ENCODE measurements at regions not wholly inside any gene's neighbourhood (a gene's known extent, or its start where the extent isn't known, plus 50 kb on each side); places are given as distances from the start of the nearest gene placed in this dataset.
"Not testable (repeated sequence)": the region's sequence is repeated elsewhere in the genome, so short reads cannot be mapped to it uniquely, and the experiment has no call there.

DNA sequence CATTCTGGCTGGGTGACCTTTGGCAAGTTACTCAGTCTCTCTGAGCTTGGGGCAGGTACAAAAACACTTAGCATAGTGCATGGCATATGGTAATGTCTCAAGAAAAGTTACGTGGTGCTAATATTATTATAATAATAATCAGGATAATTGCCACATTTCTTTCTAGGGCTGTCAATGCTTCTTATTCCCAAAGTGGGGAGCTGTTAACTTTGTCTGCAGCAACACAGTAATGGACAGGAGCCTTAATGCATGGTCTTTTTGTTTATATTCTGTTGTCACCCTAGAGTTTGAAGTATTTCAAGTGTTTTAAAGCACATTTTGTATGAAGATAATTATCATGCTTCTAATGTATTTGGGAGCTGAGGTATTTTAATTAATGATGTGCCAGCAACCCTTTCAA, 121.8 kb downstream of the FHIP1A start:
- Mint-ChIP-seq H3K36me3 (ENCODE audit: low read depth) (no peaks in the 10 kb centered on the region), H3K4me3 (no peak overlapping the region), H3K9me3 (no peaks in the 10 kb centered on the region), H3K27me3 (no peaks in the 10 kb centered on the region), H3K27ac (no peak overlapping the region), H3K4me1 (no peaks in the 10 kb centered on the region)
- DNase-seq, result no peak
- intact Hi-C loops (cut with micrococcal nuclease), result no loop called here

DNA sequence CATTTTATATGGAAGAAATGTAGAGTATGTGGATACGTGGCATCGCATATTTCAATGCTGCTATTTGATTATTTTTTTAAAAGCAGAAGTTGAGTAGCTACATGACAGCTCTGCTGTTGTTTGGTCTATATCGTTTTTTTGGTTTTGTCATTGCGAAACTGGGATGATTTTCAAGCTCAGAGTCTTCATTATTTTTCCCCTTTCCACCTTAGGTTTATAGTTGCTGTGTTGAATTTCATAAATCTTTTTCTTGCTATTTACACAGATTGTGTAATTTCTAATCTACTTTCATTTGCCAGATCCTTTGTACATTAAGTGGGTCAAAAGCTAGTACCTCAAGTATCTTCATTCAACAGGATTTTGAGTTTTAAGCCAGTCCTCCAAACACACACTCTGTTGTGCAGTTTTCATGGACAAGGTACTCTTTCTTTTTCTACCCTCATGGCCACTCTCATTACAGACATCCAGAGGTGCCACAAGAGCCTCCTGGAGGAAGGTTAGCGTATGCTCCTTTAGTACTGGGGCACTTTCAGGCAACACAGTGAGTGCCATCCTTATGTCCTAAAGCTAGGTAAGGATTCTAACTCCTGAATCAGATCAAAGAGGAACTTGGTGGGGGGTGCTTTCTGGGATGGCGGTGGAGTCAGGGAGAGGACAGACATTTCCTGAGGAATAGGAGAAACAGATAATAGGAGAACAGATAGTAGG, 123.2 kb downstream of the FHIP1A start:
- Mint-ChIP-seq H3K27me3 (peaks cover 3% of the 10 kb centered on the region), H3K9me3 (no peaks in the 10 kb centered on the region), H3K4me3 (no peak overlapping the region), H3K27ac (no peak overlapping the region), H3K4me1 (no peaks in the 10 kb centered on the region), H3K36me3 (ENCODE audit: low read depth) (no peaks in the 10 kb centered on the region)
- intact Hi-C loops (cut with micrococcal nuclease), result no loop called here
- no peak for DNase-seq

DNA sequence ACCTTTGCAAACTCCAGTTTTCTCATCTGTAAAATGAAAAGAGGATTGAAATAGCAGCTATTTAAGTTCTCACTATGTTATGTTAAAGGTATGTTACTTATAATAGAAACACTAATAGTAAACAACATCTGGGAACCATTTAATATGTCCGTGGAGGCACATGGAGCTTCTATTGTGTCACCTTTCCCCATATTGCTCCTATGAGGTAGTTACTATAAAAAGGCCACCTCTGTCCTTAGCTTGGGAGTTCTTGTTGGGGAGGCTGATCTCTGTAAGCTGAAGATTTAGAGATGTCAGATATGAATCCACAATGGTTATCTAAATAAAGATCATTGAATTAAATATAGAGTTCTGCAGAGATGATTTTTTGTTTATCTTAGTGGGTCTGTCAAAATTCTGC, 125.2 kb downstream of the FHIP1A start:
- intact Hi-C loops (cut with micrococcal nuclease), result no loop called here
- H3K9me3 Mint-ChIP-seq, result no peaks in the 10 kb centered on the region
- no peaks in the 10 kb centered on the region for H3K4me1 Mint-ChIP-seq
- no peak overlapping the region for H3K27ac Mint-ChIP-seq
- H3K4me3 Mint-ChIP-seq, result no peak overlapping the region
- DNase-seq, result no peak
- peaks cover 5% of the 10 kb centered on the region for H3K27me3 Mint-ChIP-seq
- no peaks in the 10 kb centered on the region for H3K36me3 Mint-ChIP-seq (ENCODE audit: low read depth)

DNA sequence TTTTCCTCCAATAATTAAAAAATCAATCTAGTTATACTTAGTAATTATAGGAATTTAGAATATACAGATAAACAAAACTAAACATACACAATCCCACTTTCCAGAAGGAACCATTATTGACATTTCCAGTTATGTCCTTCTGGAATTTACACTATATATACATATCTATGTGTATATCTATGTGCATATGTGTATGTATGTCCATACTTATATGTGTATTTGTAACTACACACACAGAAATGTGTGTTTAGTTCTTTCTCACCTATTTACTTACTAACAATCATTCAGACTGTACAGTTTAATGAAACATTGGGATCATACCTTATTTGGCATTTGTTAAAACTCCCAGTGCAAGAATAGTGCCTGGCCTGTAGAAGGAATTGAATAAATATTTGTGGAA, 126.4 kb downstream of the FHIP1A start:
- H3K4me1 Mint-ChIP-seq, result no peaks in the 10 kb centered on the region
- intact Hi-C loops (cut with micrococcal nuclease), result no loop called here
- peaks cover 5% of the 10 kb centered on the region for H3K27me3 Mint-ChIP-seq
- no peaks in the 10 kb centered on the region for H3K36me3 Mint-ChIP-seq (ENCODE audit: low read depth)
- no peak overlapping the region for H3K27ac Mint-ChIP-seq
- H3K9me3 Mint-ChIP-seq, result no peaks in the 10 kb centered on the region
- no peak overlapping the region for H3K4me3 Mint-ChIP-seq
- no peak for DNase-seq

DNA sequence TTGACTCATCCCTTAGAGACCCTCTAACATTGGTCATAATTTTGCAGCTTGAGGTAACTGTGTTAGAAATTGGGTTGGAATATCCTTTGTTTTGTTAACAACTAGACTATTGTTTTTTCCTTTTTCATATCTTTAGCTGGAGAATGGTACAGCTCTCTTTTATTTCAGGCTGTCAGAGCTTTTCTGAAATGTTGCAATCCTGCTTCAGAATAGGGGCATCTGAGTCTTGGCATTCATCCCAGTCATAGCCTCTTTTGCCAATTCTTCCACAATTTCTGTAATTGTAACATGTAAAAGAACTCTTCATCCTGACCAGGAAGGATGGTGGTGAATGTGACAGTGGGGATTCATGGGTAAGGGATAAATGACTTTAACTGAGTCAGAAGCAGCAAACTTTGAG, 128.7 kb downstream of the FHIP1A start:
- H3K4me1 Mint-ChIP-seq, result no peaks in the 10 kb centered on the region
- H3K9me3 Mint-ChIP-seq, result no peaks in the 10 kb centered on the region
- H3K27ac Mint-ChIP-seq, result no peak overlapping the region
- H3K36me3 Mint-ChIP-seq (ENCODE audit: low read depth), result no peaks in the 10 kb centered on the region
- peaks cover 20% of the 10 kb centered on the region for H3K27me3 Mint-ChIP-seq
- no peak overlapping the region for H3K4me3 Mint-ChIP-seq
- intact Hi-C loops (cut with micrococcal nuclease), result no loop called here
- DNase-seq, result no peak

DNA sequence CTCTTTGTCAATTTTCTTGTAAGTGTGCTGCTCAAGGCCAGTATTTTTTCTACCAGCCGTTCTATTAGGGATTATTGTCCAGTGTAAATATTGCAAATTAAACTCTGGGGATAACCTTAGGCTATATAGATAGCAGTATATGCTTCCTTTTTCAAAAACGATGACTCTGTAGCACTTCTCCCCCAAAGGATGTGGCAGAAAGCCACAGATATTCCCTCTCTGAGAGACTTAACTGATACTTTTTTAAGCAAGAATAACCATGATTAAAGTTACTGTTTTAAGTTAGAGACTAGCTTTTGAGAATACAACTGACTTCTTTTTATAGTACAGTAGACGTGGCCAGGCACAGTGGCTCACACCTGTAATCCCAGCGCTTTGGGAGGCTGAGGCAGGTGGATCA, 130.0 kb downstream of the FHIP1A start:
- Mint-ChIP-seq H3K27me3 (peaks cover 20% of the 10 kb centered on the region), H3K27ac (no peak overlapping the region), H3K4me1 (no peaks in the 10 kb centered on the region), H3K9me3 (no peaks in the 10 kb centered on the region), H3K36me3 (ENCODE audit: low read depth) (no peaks in the 10 kb centered on the region), H3K4me3 (no peak overlapping the region)
- no peak for DNase-seq
- intact Hi-C loops (cut with micrococcal nuclease), result no loop called here

DNA sequence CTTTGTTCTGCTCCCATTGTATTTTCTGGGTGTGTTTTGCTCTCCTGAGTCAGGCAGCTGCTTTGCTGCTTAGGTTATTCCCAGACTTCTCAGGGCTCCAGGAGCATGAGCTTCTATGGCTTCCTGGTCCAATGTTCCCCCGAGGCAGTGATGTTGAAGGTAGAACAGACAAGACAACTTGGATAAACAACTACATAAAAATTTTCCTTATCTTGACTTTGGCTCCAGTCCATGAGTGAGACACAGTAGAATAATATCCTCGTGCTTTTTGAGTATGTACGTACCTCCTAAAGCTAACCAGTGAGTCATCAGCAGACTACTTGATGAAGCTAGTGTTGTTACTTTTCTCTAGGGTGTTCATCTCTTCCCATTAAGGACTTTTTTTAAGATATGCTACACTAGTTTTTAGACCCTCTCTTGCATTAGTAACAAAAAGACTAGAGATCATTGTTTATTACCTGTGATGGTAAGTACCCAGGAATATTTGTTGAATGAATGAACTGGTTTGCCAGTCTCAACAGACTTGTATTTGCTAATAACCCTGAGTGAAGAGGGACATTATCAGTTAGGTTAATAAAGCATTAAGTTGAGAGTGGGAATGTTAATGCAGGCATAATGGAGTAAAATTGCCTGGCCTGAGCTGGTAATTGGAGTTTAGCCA, 131.9 kb downstream of the FHIP1A start:
- intact Hi-C loops (cut with micrococcal nuclease), result no loop called here

DNA sequence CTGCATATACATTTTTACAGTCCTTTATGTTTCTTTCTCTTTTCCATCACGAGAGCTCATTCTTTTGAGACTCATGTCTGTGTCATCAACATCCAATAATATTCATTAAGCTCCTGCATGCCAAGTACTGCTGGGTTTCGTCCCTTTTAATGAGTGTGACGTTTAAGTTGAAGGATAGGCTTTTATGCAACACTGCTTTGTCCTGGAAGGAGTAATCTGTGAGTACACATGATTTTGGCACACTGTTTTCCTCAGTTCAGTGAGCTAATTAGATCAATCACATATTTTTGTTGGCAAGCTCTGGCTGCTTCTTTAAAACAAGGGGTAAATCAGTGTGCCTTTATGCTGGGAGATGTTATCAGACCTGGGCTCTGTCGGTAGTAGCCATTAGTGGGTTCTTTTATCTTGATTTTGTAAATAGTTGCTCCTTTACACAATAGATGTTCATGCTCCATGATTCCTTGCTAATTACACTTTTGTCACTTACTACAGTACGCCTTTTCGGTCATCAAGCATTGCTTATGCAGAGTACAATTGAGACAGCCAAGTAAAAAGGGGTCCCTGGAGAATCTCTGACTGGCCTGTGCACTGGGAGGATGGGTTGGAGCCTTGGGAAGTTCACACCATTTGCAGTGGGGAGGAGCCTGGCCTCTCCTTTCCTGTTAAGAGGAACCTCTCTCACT, 132.6 kb downstream of the FHIP1A start:
- no peak for DNase-seq
- intact Hi-C loops (cut with micrococcal nuclease), result no loop called here
- Mint-ChIP-seq H3K4me1 (no peaks in the 10 kb centered on the region), H3K9me3 (no peaks in the 10 kb centered on the region), H3K36me3 (ENCODE audit: low read depth) (no peaks in the 10 kb centered on the region), H3K4me3 (no peak overlapping the region), H3K27ac (no peak overlapping the region), H3K27me3 (peaks cover 17% of the 10 kb centered on the region)

More for the DNA sequence above, 131.9 kb downstream of the FHIP1A start:
- Mint-ChIP-seq H3K9me3 (no peaks in the 10 kb centered on the region), H3K27me3 (peaks cover 20% of the 10 kb centered on the region), H3K27ac (no peak overlapping the region), H3K36me3 (ENCODE audit: low read depth) (no peaks in the 10 kb centered on the region), H3K4me3 (no peak overlapping the region), H3K4me1 (no peaks in the 10 kb centered on the region)
- no peak for DNase-seq

DNA sequence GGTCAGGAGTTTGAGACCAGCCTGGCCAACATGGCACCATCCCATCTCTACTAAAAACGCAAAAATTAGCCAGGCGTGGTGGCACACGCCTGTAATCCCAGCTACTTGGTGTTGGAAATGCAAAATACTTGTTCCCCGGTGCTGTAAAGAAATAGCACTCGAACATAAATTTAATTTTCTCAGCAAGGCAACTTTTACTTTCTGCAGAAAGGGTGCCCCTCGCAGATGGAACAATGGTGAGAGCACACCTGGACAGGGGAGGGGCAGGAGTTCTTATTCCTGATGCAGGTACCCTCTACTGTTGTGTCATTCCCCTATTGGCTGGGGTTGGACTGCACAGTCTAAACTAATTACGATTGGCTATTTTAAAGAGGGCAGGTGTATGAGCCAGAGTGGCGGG, 139.7 kb downstream of the FHIP1A start:
- H3K4me3 Mint-ChIP-seq, result no peak overlapping the region
- no peak for DNase-seq
- H3K27ac Mint-ChIP-seq, result no peak overlapping the region
- H3K4me1 Mint-ChIP-seq, result no peaks in the 10 kb centered on the region
- no peaks in the 10 kb centered on the region for H3K36me3 Mint-ChIP-seq (ENCODE audit: low read depth)
- intact Hi-C loops (cut with micrococcal nuclease), result no loop called here
- no peaks in the 10 kb centered on the region for H3K27me3 Mint-ChIP-seq
- H3K9me3 Mint-ChIP-seq, result peaks cover 8% of the 10 kb centered on the region

DNA sequence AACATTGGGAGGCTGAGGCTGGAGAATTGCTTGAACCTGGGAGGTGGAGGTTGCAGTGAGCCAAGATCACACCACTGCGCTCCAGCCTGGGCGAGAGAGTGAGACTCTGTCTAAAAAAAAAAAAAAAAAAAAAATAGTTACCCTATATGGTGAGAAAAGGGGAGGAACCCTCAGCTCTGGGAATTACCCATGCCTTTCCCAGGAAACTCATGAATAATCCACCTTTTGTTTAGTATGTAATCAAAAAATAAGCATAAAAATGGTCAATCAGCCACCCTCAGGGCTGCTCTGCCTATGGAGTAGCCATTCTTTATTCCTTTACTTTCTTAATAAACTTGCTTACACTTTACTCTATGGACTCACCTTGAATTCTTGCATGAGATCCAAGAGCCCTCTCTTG, 140.4 kb downstream of the FHIP1A start:
- H3K4me3 Mint-ChIP-seq, H3K9me3 Mint-ChIP-seq: not testable (repeated sequence)

DNA sequence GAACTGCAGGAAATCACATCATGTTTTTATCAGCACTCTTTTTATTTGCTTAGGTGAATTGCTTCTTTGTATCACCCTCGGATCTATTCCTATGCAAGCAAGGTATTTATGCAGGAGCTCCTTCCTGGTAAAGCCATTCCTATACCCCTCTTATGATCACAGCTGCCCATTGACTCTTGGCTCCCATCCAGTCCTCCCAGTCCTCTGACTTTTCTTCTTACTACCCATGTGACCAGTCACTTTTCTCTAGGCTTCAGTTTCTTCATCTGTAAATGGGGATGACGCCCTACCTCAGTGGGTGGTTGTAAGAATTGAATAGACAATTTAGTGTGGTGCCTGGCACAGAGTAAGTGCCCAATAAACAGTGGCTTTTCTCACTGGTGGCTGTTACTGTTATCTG, 144.9 kb downstream of the FHIP1A start:
- Mint-ChIP-seq H3K36me3 (ENCODE audit: low read depth) (no peaks in the 10 kb centered on the region), H3K9me3 (peaks cover 6% of the 10 kb centered on the region), H3K4me3 (no peak overlapping the region), H3K27me3 (peaks cover 14% of the 10 kb centered on the region), H3K27ac (no peak overlapping the region), H3K4me1 (no peaks in the 10 kb centered on the region)
- DNase-seq, result no peak
- intact Hi-C loops (cut with micrococcal nuclease), result no loop called here

More for the DNA sequence above, 140.4 kb downstream of the FHIP1A start:
- H3K27me3 Mint-ChIP-seq; intact Hi-C loops (cut with micrococcal nuclease); H3K36me3 Mint-ChIP-seq (ENCODE audit: low read depth); H3K27ac Mint-ChIP-seq; DNase-seq; H3K4me1 Mint-ChIP-seq: not testable (repeated sequence)

DNA sequence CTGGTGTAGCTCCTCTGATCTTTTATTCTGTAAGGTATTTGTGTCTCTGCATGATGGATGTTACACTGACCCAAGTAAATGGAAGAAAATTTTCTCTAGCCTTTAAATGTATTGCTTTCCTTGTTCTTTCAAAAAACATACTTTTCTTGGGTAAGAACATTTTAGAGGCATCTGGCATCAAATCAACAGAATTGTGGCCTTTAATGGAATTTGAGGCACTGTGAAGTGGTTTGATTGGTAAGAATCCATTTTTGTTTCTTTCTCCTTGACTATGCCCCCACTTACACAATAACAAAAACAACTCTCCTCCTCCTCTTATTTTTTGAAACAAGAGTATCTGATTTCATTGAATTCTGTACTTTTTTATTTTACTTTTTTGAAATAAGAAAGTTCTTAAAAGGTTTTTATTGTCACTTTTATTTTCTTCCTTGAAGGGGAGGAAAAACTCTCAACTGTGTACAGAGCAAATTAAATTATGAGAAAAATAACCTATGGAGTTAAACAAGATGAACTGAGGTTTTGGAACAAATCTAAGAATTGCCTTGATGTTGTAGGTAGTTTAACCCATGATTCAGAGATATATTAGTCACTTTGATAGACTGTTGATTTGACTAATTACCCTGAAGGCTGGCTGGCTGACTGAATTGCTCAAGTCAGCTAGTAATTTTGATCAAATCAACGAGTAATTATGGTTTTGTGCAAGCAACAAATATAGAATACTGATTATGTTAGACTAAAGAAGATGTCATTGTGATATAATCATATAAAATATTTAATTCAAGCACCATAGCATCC, 146.4 kb downstream of the FHIP1A start:
- Mint-ChIP-seq H3K27ac (no peak overlapping the region), H3K9me3 (peaks cover 3% of the 10 kb centered on the region), H3K4me1 (no peaks in the 10 kb centered on the region), H3K36me3 (ENCODE audit: low read depth) (no peaks in the 10 kb centered on the region), H3K4me3 (no peak overlapping the region), H3K27me3 (peaks cover 14% of the 10 kb centered on the region)
- DNase-seq, result no peak
- intact Hi-C loops (cut with micrococcal nuclease), result no loop called here

DNA sequence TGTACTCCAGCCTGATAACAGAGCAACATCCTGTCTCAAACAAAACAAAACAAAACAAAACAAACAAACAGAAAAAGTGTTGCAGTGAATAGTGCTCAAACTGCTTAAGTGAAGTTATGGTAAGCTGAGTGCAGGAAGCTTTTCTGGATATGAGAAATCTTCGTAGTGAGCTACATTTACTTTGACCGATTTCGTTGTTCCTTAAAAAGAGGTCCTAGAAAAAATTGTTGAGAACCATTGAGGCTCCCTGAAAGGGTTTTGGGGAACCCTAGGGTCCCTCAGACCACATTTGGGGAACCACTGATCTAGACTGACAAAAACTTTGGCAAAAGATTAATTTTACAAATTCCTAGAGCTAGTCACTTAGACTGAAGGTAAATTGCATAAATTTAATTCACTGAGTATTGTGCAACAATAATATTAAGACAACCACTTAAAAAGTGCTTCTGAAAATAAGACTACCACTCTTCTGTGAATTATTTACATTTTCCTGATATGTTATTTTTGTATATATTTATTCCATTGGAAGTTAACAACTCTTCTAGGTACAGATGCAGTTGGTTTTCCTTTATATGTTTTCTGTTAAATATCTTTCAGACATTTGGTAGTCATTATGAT, 149.6 kb downstream of the FHIP1A start:
- Mint-ChIP-seq H3K4me3 (no peak overlapping the region), H3K4me1 (no peaks in the 10 kb centered on the region), H3K27me3 (peaks cover 25% of the 10 kb centered on the region), H3K9me3 (no peaks in the 10 kb centered on the region), H3K36me3 (ENCODE audit: low read depth) (no peaks in the 10 kb centered on the region), H3K27ac (no peak overlapping the region)
- intact Hi-C loops (cut with micrococcal nuclease), result no loop called here
- no peak for DNase-seq

Data from activated CD4-positive, alpha-beta T cell treated with anti-CD3 and anti-CD28 coated beads, Interleukin-2, amount 10 ng/mL, durations not matched to agents 24 days and 14 days (primary cell).